ENCODE measurements at regions not wholly inside any gene's neighbourhood (a gene's known extent, or its start where the extent isn't known, plus 50 kb on each side); places are given as distances from the start of the nearest gene placed in this dataset.

GRCh38 chr16:17877821-17878360 is 407.1 kb upstream of the XYLT1 start:
- TF ChIP-seq EZH2 (IDR thresholded peaks at IDR 0.05; ENCODE audit: insufficient read depth, poor library complexity, severe bottlenecking) (no peak), EZH2phosphoT487 (IDR thresholded peaks at IDR 0.05; ENCODE audit: insufficient read depth, low read depth) (no peak)
